HepG2 (cell line): ENCODE measurements at regions not wholly inside any gene's neighbourhood (a gene's known extent, or its start where the extent isn't known, plus 50 kb on each side); places are given as distances from the start of the nearest gene placed in this dataset.
A peak's percentile ranks its signal among the peaks of the same experiment; 100 is the strongest.

Experiments used
- ASH2L ChIP-seq: fragments of 300-600, 200-600 bp; sonication (generic); IDR thresholded peaks from 2 replicates; pipeline ENCODE4 v1.7.0; 2017; ENCODE audit warnings: low read depth, mild to moderate bottlenecking, moderate library complexity, mixed read lengths, low read length; ENCODE audit not compliant: insufficient read length
- BATF2 ChIP-seq: sonication (generic); formaldehyde crosslinking; IDR thresholded peaks from 2 replicates; pipeline ENCODE4 v1.8.0; 2022; ENCODE audit warnings: mild to moderate bottlenecking, missing genetic modification reagents, moderate library complexity
- DPF2 ChIP-seq: sonication (generic); formaldehyde crosslinking; IDR thresholded peaks from 2 replicates; pipeline ENCODE4 v1.4.0; 2020; ENCODE audit warnings: mild to moderate bottlenecking, low read depth, missing genetic modification reagents, borderline replicate concordance
- ERF ChIP-seq: IDR thresholded peaks from 2 replicates; pipeline ENCODE4 v1.6.1; 2018; ENCODE audit warnings: missing biosample characterization, missing genetic modification reagents
- FOXC1 ChIP-seq: sonication (generic); formaldehyde crosslinking; IDR thresholded peaks from 2 replicates; pipeline ENCODE4 v1.8.0; 2022; ENCODE audit warnings: mild to moderate bottlenecking, missing genetic modification reagents, borderline replicate concordance
- FOXK2 ChIP-seq: fragments of 450-650 bp; IDR thresholded peaks from 2 replicates; pipeline ENCODE4 v1.6.1; 2016
- HOMEZ ChIP-seq: IDR thresholded peaks from 2 replicates; pipeline ENCODE4 v1.6.1; 2016; ENCODE audit warnings: low read depth
- JUNB ChIP-seq: sonication (generic); formaldehyde crosslinking; IDR thresholded peaks from 2 replicates; pipeline ENCODE4 v1.8.0; 2022; ENCODE audit warnings: missing genetic modification reagents, mild to moderate bottlenecking, borderline replicate concordance
- MIXL1 ChIP-seq: IDR thresholded peaks from 2 replicates; pipeline ENCODE4 v1.6.1; 2016
- MXD4 ChIP-seq: IDR thresholded peaks from 2 replicates; pipeline ENCODE4 v1.6.1; 2016; ENCODE audit warnings: mild to moderate bottlenecking, missing biosample characterization, missing genetic modification reagents
- NAIF1 ChIP-seq: sonication (generic); formaldehyde crosslinking; IDR thresholded peaks from 2 replicates; pipeline ENCODE4 v1.5.0; 2020; ENCODE audit warnings: mild to moderate bottlenecking, missing genetic modification reagents, borderline replicate concordance
- NONO ChIP-seq, 2 experiments: fragments of 450-650 bp in 1 of 2; sonication (generic) in 1 of 2; formaldehyde crosslinking in 1 of 2; IDR thresholded peaks in 1 of 2; conservative IDR thresholded peaks in 1 of 2; 2 replicates each; pipeline versions ENCODE4 v1.6.1 to v1.8.0; 2017 to 2022; ENCODE audit warnings: mild to moderate bottlenecking in 1 of 2, missing genetic modification reagents in 1 of 2, moderate library complexity in 1 of 2
- NPAS2 ChIP-seq: sonication (generic); formaldehyde crosslinking; IDR thresholded peaks from 2 replicates; pipeline ENCODE4 v1.8.0; 2022; ENCODE audit warnings: mild to moderate bottlenecking, missing genetic modification reagents, borderline replicate concordance
- NR2F2 ChIP-seq: IDR thresholded peaks from 2 replicates; pipeline ENCODE4 v1.6.1; 2012; ENCODE audit warnings: low read depth, inconsistent platforms, borderline replicate concordance
- RBM22 ChIP-seq: fragments of 200-400 bp; formaldehyde crosslinking; optimal IDR thresholded peaks from 2 replicates; pipeline ENCODE3; 2017; ENCODE audit warnings: mild to moderate bottlenecking, low read length, moderate library complexity
- SOX5 ChIP-seq: IDR thresholded peaks from 2 replicates; pipeline ENCODE4 v1.6.1; 2016; ENCODE audit warnings: borderline replicate concordance
- SSRP1 ChIP-seq: IDR thresholded peaks from 2 replicates; pipeline ENCODE4 v1.6.1; 2016; ENCODE audit warnings: control low read depth
- TBL1XR1 ChIP-seq: fragments of 150-350 bp; IDR thresholded peaks from 2 replicates; pipeline ENCODE4 v1.6.1; 2014; ENCODE audit warnings: borderline replicate concordance, low read length; ENCODE audit not compliant: partially characterized antibody
- TCF12 ChIP-seq, 2 experiments: fragments of 450-650 bp in 1 of 2; sonication (generic) in 1 of 2; formaldehyde crosslinking in 1 of 2; IDR thresholded peaks; 2 replicates each; pipeline versions ENCODE4 v1.6.1 to v1.8.0; 2017 to 2022; ENCODE audit warnings: antibody characterized with exemption in 1 of 2, mild to moderate bottlenecking in 1 of 2, missing genetic modification reagents in 1 of 2, moderate library complexity in 1 of 2
- TEAD3 ChIP-seq: optimal IDR thresholded peaks from 2 replicates; pipeline ENCODE3; 2016; ENCODE audit warnings: borderline replicate concordance
- XRCC5 ChIP-seq: fragments of 200-400 bp; formaldehyde crosslinking; optimal IDR thresholded peaks from 2 replicates; pipeline ENCODE3; 2017; ENCODE audit warnings: mild to moderate bottlenecking, low read length
- ZBTB20 ChIP-seq: sonication (generic); formaldehyde crosslinking; IDR thresholded peaks from 2 replicates; pipeline ENCODE4 v1.8.1; 2023; ENCODE audit warnings: missing genetic modification reagents, low read depth, mild to moderate bottlenecking, borderline replicate concordance
- ZBTB38 ChIP-seq: sonication (generic); formaldehyde crosslinking; IDR thresholded peaks from 2 replicates; pipeline ENCODE4 v1.5.1; 2020; ENCODE audit warnings: mild to moderate bottlenecking, missing genetic modification reagents
- ZNF367 ChIP-seq: sonication (generic); formaldehyde crosslinking; IDR thresholded peaks from 2 replicates; pipeline ENCODE4 v1.4.0; 2020; ENCODE audit warnings: missing genetic modification reagents, borderline replicate concordance
- ZNF430 ChIP-seq: sonication (generic); formaldehyde crosslinking; IDR thresholded peaks from 2 replicates; pipeline ENCODE4 v1.9.0; 2021; ENCODE audit warnings: mild to moderate bottlenecking, missing genetic modification reagents
- ZNF777 ChIP-seq: sonication (generic); formaldehyde crosslinking; IDR thresholded peaks from 2 replicates; pipeline ENCODE4 v1.4.0; 2020; ENCODE audit warnings: missing genetic modification reagents
- TF ChIP-seq, protein P1 (sequence below): sonication (generic); formaldehyde crosslinking; IDR thresholded peaks from 2 replicates; pipeline ENCODE4 v1.4.0; 2020; ENCODE audit warnings: mild to moderate bottlenecking, missing genetic modification reagents

DNA sequence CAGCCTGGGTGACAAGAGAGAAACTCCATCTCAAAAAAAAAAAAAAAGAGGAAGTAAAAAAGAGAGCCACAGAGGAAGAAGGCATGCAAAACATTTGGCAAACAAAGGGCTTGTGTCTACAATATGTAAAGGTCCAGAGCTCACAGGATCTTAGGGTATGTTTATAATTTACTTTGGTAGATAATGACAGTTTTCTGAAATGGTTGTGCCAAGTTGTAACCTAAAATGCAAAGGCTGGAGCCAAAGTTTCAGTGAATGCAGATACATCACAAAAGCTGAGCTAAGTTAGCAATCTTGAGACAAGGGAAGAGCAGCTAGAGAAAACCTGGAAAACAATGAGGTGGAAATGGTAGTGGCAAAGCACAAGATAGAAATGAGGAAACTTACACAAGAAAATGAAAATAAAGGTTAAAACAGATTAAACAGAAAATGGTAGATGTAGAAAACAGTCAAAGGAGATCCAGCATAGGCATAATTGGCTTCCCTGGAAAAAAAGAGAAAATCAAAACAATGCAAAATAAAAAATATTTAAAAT is 77.5 kb upstream of the HK2 start (continued):
- TF ChIP-seq MXD4 (CRISPR knock-in tag): peak; percentile 61; the same call in 1 of the 2 replicates
- TF ChIP-seq NONO (IDR thresholded peaks at IDR 0.05): no peak
- peak; percentile 62; the same call in 1 of the 2 replicates for TF ChIP-seq NONO (CRISPR knock-in tag; conservative IDR thresholded peaks at IDR 0.05)
- TF ChIP-seq TBL1XR1: peak; percentile 15
- peak; percentile 78; the same call in 1 of the 2 replicates for TF ChIP-seq ZBTB20
- TF ChIP-seq SSRP1 (CRISPR knock-in tag): 0 out of 2 replicates have a peak, but pooled peaks have one; percentile 51
- peak; percentile 88 for TF ChIP-seq TEAD3
- TF ChIP-seq NPAS2 (CRISPR knock-in tag): no peak
- TF ChIP-seq ZNF367 (CRISPR knock-in tag): no peak
- TF ChIP-seq ZBTB38 (CRISPR knock-in tag): no peak
- TF ChIP-seq BATF2: no peak
- TF ChIP-seq TCF12 (IDR thresholded peaks at IDR 0.05): no peak
- TF ChIP-seq TCF12 (CRISPR knock-in tag; IDR thresholded peaks at IDR 0.05): peak; percentile 47; the same call in 1 of the 2 replicates
- TF ChIP-seq NAIF1 (CRISPR knock-in tag): no peak
- TF ChIP-seq, protein P1, sequence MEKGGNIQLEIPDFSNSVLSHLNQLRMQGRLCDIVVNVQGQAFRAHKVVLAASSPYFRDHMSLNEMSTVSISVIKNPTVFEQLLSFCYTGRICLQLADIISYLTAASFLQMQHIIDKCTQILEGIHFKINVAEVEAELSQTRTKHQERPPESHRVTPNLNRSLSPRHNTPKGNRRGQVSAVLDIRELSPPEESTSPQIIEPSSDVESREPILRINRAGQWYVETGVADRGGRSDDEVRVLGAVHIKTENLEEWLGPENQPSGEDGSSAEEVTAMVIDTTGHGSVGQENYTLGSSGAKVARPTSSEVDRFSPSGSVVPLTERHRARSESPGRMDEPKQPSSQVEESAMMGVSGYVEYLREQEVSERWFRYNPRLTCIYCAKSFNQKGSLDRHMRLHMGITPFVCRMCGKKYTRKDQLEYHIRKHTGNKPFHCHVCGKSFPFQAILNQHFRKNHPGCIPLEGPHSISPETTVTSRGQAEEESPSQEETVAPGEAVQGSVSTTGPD (CRISPR knock-in tag): peak; percentile 95; the same call in 1 of the 2 replicates
- TF ChIP-seq ZNF430 (CRISPR knock-in tag): no peak
- peak; percentile 90 for TF ChIP-seq ASH2L
- peak; percentile 89 for TF ChIP-seq SOX5
- no peak for TF ChIP-seq ZNF777 (CRISPR knock-in tag)
- peak; percentile 12; the same call in 1 of the 2 replicates for TF ChIP-seq NR2F2
- no peak for TF ChIP-seq FOXC1
- peak; percentile 56; the same call in 1 of the 2 replicates for TF ChIP-seq HOMEZ (CRISPR knock-in tag)
- TF ChIP-seq MIXL1: peak; percentile 52
- 0 out of 2 replicates have a peak, but pooled peaks have one; percentile 29 for TF ChIP-seq ERF (CRISPR knock-in tag)
- TF ChIP-seq JUNB: peak; percentile 63; the same call in 1 of the 2 replicates
- TF ChIP-seq DPF2: peak; percentile 56
- peak; percentile 26; the same call in 1 of the 2 replicates for TF ChIP-seq FOXK2
- TF ChIP-seq XRCC5: no peak
- no peak for TF ChIP-seq RBM22
